AG04450 (cell line): ENCODE measurements at regions not wholly inside any gene's neighbourhood (a gene's known extent, or its start where the extent isn't known, plus 50 kb on each side); places are given as distances from the start of the nearest gene placed in this dataset.

ENCODE experiments used
- CTCF ChIA-PET: fragments of 300-600, 350-600 bp; formaldehyde crosslinking; extraction: SDS; loops from one replicate; lab custom pipeline; 2022; ENCODE audit warnings: antibody characterized with exemption, inconsistent platforms; lab: Charles Lee
- POLR2A ChIA-PET: fragments of 350-600 bp; formaldehyde crosslinking; extraction: SDS; loops from one replicate; lab custom pipeline; 2021; ENCODE audit warnings: antibody characterized with exemption, inconsistent platforms; lab: Yijun Ruan, JAX
- DNase-seq: peaks from one replicate; pipeline ENCODE4 v3.0.0-alpha.2; 2011; ENCODE audit warnings: low read depth, low spot score
- H3K27ac ChIP-seq: one replicate; pipeline ENCODE4 v1.5.1; 2012; ENCODE audit warnings: low read depth, low read length, control low read depth
- H3K27me3 ChIP-seq: one replicate; pipeline ENCODE4 v1.6.0; 2012; ENCODE audit warnings: low read length; ENCODE audit not compliant: control insufficient read depth, insufficient read depth
- H3K4me3 ChIP-seq: 2 replicates; pipeline ENCODE4 v1.5.1; 2011; ENCODE audit warnings: mild to moderate bottlenecking, low read depth, low read length, control low read depth
- H3K9me3 ChIP-seq: 2 replicates; pipeline ENCODE4 v1.5.1; 2012; ENCODE audit warnings: low read length; ENCODE audit not compliant: control insufficient read depth, insufficient read depth
- CTCF ChIP-seq: IDR thresholded peaks from 2 replicates; pipeline ENCODE4 v1.5.1; 2011; ENCODE audit warnings: low read depth, low read length, control low read depth, inconsistent platforms

- no peak for DNase-seq
- Histone ChIP-seq H3K27me3 (no peaks in the 10 kb centered on the region), H3K9me3 (no peaks in the 10 kb centered on the region), H3K4me3 (no peak overlapping the region), H3K27ac (no peak overlapping the region)
- TF ChIP-seq CTCF = no peak
- ChIA-PET CTCF (no interaction called here), POLR2A (no interaction called here)
Measured at GRCh38 chr9:86648828-86649170, 294.6 kb upstream of the TUT7 start.

GRCh38 chr9:86648156-86648827 is 294.1 kb upstream of the TUT7 start:
- POLR2A ChIA-PET = no interaction called here
- TF ChIP-seq CTCF = no peak
- H3K27me3 ChIP-seq = no peaks in the 10 kb centered on the region
- no peak overlapping the region for H3K27ac ChIP-seq
- H3K9me3 ChIP-seq = no peaks in the 10 kb centered on the region
- CTCF ChIA-PET = interaction anchor here (1.9 kb wide), 1 partner anchor 10 kb away, joined by 4 read pairs; no protein-coding TSS in a partner anchor
- no peak overlapping the region for H3K4me3 ChIP-seq
- DNase-seq = no peak

- TF ChIP-seq CTCF = no peak
- ChIA-PET POLR2A (no interaction called here), CTCF (interaction anchor here (0.7 kb wide), 1 partner anchor 12 kb away, joined by 6 read pairs; no protein-coding TSS in a partner anchor)
- H3K27me3 ChIP-seq = peaks cover 2% of the 10 kb centered on the region
- H3K27ac ChIP-seq = no peak overlapping the region
- no peaks in the 10 kb centered on the region for H3K9me3 ChIP-seq
- no peak overlapping the region for H3K4me3 ChIP-seq
- DNase-seq = no peak
Measured at GRCh38 chr9:86645303-86645702, 291.1 kb upstream of the TUT7 start.

DNA sequence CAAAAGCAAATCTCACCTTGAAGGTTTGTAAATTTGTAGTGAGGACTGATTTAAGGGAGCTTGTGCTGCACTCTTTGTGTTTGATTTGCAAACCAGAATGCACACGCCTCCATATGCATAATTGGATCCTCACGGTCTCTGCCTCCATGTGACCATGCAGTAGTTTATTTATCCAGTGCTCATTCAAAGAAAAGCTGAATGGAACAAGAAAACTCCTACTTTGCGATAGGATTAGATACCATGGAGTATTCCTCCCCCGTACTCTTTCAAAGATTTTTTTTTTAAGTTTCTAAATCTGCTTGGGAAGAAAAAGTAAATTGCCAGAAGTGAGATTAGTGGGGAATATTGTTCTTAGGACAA is 290.4 kb upstream of the TUT7 start:
- DNase-seq = no peak
- TF ChIP-seq CTCF = no peak
- Histone ChIP-seq H3K9me3 (no peaks in the 10 kb centered on the region), H3K4me3 (no peak overlapping the region), H3K27me3 (peaks cover 2% of the 10 kb centered on the region), H3K27ac (no peak overlapping the region)
- POLR2A ChIA-PET = no interaction called here
- CTCF ChIA-PET = interaction anchor here (0.6 to 0.7 kb wide), 2 partner anchors 13 to 149 kb away, joined by 4 to 6 read pairs; no protein-coding TSS in a partner anchor

DNA sequence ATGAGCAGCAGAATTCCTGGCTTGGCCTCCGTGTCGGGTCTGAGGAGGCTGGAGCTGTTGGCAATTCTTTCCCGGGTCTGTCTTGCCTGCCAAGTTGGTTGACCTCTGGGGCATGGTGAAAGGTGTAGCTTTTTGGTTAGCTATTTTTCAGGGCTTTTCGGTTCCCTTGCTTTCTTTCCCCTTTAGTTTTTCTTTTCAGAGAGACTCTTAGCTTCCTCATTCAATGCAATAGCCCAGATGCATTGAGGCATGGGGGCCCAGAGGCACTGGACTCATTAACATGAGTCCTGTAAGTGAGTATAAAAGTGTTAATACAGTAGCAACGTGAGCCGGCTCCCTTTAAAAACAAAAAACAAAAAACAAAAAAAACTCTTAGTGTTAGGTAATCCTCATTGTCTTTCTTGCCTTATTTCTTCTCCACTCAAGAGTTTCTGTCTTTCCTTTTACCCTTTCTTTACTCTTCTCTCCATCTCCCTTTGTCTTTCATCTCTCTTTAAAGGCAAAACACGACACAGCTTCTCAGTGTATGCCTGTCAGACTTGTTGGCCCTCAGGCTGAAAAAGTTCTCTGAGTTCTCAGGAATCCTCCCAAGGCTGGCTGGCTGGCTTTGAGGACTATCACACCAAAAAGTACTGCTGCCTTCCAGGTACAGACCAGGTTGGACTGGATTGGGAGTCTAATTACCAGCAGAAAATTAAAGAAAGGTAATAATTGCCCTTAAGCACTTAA is 289.9 kb upstream of the TUT7 start:
- Histone ChIP-seq H3K27me3 (peaks cover 2% of the 10 kb centered on the region), H3K27ac (no peak overlapping the region), H3K4me3 (no peak overlapping the region), H3K9me3 (no peaks in the 10 kb centered on the region)
- no peak for TF ChIP-seq CTCF
- POLR2A ChIA-PET = no interaction called here
- DNase-seq = no peak
- CTCF ChIA-PET = interaction anchor here (0.6 kb wide), 2 partner anchors 149 to 237 kb away, joined by 4 to 7 read pairs; no protein-coding TSS in a partner anchor
